Activated CD4-positive, alpha-beta T cell treated with anti-CD3 and anti-CD28 coated beads, Interleukin-2, amount 50 U/mL, for 4 hours (primary cell): ENCODE measurements at regions not wholly inside any gene's neighbourhood (a gene's known extent, or its start where the extent isn't known, plus 50 kb on each side); places are given as distances from the start of the nearest gene placed in this dataset.
"Not testable (repeated sequence)": the region's sequence is repeated elsewhere in the genome, so short reads cannot be mapped to it uniquely, and the experiment has no call there.

Experiments
- DNase-seq, 2 experiments: peaks; one replicate each; pipeline ENCODE4 v3.0.0-alpha.2; 2020

GRCh38 chr10:130962240-130963051, 349.1 kb downstream of the TCERG1L start:
- DNase-seq = no peak

GRCh38 chr10:130963052-130963393, 348.5 kb downstream of the TCERG1L start:
- no peak for DNase-seq

DNA sequence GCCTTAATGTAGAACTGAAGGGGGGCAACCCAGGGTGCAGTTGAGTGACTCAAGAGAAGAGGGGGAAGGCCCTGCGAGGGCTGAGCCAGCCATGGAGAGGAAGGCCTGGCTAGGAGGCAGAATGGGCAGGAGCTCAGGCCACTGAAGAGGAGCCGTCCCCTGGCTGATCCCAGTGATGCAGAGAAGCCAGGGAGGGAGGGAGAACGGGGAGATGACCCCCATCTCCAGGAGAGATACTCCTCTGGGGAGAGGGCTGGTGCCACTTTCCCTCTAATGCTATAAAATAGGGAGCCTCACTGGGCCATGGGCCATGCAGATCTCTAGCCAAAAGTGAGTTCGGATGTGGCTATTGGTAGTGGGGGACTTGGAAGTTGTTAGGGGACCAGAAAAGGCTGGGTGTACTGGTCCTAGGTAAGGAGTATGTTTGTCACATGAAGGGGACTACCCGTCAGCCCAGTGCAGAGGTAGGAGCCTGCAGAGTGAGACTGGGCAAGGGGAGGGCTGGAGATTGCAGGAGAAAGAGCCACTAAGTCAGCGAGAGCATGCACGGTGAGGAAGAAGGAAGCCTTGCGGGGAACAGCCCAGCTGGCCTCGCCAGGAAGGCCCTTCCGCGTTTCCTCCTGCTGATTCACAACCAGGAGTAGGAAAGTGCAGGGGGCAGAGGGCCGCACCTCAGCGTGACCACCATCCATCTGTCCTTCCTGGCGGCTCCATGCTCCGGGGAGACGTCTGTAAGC, 347.6 kb downstream of the TCERG1L start:
- DNase-seq = no peak

DNA sequence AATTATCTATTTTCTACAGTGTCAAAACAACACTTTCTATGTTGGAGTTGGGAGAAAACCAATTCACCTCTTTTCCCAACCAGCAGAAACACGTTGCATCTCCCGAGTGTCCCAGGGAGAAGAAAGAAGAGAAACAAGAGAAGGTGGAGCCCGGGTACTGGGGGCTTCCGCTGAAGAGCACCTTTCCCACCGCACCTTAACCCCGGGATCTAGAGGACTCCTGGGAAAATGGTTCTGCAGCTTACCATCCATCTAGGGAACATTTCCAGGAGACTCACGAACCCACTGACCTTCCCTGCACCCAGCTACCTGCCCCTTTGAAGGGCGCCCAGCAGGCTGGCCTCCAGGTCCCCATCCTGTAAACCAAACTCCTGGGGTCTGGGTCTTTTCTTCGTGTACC, 346.8 kb downstream of the TCERG1L start:
- no peak for DNase-seq

GRCh38 chr10:130967161-130967560, 344.4 kb downstream of the TCERG1L start:
- no peak for DNase-seq

DNA sequence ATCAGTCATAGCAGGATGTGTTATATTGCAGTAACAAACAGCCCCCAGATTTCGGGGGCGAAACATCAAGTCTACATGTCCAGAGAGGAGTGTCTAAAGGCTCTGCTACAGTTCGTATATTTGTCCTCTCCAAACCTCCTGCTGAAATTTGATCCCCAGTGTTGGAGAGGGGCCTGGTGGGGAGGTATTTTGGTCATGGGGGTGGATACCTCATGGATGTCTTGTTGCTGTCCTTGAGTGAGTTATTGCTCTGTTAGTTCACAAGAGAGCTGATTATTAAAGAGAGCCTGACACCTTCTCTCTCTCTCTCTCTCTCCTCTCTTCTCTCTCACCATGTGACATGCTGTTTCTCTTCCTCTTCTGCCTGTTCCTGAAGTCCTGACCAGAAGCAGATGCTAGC, 343.7 kb downstream of the TCERG1L start:
- DNase-seq = no peak

GRCh38 chr10:130968511-130968910, 343.0 kb downstream of the TCERG1L start:
- DNase-seq = no peak

DNA sequence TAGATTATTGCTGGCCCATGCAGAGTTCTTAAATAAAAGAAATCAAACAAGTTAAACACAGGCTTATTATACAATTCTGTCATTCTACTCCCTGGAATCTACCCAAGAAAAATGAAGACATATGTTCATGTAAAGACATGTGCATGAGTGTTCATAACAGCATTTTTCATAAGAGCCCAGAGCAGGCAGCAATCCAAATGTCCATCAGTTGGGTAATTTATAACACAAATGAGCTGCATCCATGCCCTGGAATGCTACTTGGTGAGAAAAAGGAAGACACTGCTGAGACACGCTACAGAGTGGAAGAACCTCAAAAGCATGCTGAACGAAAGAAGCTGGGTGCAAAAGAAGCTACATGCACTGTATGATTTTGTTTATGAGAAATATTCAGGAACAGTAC, 342.6 kb downstream of the TCERG1L start:
- DNase-seq = no peak

GRCh38 chr10:130969700-130970099, 341.8 kb downstream of the TCERG1L start:
- no peak for DNase-seq

DNA sequence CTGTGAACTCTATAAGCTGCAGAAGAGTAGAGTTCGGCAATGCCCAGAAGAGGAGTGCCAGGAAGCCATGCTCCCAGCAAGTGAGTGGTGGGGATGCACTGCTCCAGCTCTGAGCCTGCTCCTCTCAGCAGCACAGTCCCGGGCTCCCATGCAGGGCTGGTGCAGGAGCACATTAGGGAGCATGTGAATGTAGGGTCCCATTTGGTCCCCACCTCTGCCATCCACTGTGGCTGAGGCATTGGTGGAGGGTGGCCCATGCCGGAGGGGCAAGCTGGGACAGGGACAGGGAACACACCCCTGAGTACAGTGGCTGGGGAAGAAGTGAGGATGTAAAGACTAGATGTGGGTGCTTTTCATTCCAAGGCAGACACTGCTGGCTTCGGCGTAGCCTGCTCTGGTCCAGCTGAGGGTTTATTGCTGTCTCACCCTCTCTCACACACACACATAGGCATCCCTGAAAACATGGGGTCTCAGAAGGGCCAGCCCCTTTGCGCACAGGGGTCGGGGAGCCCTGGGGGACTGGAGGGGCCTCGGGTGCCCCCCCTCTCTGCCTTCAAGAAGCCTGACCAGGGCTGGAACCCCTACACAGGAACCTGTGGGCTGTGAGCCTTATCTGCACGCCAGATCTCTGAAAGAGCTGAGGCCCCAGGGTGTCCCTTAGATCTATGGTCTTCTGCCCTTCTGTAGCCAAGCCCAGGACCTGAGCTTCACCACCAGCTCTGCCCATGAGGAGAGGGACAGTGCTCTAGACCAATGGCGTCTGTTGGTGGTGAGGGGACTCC, 341.0 kb downstream of the TCERG1L start:
- DNase-seq = no peak

- no peak for DNase-seq
These were observed 340.4 kb downstream of the TCERG1L start for GRCh38 chr10:130971123-130971435.

DNA sequence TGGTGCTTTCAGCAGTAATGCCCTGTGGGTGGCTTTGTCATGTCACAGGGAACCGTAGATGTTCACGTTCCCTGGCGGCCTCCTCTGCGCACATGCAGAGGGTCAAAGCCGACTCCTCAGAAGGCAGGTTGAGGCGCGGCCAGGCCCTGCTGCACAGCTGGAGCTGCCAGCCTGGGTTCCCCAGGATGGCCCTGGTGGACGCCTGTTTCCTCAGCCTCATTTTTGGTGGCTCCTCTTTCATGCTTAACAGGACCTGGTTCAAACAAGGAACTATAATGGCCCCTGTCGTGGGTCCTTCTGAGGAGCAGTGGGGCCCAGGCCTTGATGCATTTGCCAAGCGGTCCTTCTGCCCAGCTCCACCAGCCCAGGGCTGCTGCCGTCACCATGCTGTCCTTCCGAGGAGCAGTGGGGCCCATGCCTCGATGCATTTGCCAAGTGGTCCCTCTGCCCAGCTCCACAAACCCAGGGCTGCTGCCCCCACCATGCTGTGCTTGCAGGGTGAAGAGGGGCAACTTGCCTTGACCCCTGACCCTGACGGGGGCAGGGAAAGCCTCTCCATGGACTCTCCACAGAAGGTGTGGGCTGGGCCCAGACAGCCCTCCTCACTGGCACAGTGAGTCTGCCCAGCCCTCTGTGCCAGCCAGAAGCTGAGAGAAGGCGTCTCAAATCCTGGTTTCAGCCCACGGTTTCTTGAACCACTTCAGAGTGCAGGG, 338.2 kb downstream of the TCERG1L start:
- no peak for DNase-seq

DNA sequence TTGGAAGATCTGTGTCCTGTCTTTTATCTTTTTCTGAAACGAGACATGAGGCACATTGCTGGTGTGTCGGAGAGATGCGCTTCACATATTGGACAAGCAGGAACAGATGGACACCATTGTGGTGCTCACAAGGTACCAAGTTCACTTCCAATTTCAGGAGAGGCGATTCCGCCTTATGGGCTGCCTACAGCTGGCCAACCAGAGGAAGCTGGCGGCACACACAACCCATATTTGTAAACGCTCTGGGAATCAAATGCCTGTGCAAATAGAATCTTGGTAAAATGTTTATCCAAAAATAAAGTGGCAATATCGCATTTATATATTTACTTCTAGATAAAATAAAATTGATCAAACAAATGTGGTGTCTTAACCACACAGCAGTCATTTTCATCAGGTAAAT, 337.4 kb downstream of the TCERG1L start:
- DNase-seq = no peak

DNA sequence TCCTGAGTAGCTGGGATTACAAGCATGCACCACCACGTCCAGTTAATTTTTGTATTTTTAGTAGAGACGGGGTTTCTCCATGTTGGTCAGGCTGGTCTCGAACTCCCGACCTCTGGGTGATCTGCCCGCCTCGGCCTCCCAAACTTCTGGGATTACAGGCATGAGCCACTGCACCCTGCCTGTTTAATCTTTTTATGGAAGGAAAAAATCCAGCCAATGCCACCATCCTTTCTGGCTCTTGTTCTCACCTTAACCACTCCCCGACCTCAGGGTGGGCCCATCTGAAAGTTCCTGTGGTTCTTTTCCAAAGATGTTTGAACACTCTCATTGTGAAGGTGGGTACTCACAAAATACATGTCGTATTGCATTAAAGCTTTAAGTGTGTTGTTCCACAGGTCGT, 336.2 kb downstream of the TCERG1L start:
- DNase-seq = not testable (repeated sequence)

- DNase-seq = no peak
These were observed 328.7 kb downstream of the TCERG1L start for GRCh38 chr10:130982802-130983201.

DNA sequence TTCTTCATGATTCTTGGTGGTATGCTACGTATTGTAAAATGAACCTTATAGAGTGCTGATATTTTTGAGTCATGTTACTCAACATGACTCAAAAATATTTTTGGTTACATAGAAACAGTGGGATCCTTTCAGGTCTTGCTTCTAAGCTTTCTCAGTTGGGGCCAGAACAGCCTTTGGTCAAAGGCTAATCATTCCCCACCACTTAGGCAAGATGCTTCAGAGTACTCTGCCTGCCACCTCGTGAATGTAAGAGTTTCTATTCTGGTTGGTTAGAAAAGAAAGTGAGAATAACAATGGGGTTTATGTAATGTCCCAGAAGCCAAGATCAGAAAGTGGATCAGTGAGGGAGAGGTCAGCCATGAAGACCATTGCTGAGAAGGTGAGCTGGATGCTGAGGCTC, 327.8 kb downstream of the TCERG1L start:
- DNase-seq = no peak

DNA sequence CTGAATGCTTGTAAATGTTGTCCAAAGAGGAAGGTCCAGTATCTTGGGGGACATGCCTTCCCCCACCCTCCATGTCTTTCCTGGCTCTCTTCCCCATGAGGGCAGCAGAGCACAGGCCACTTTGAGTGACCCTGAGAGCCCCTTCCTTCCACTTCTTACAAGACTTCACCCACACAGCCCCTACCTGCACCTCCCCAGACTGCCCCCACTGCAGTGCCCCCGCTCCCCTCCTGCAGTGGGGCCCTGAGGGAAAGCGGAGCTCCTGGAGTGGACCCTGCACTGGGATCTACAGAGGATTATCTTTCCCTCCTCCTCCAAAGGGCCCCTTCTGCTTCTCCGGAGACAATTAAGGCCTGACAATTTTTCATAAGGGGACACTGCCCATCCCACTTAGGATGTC, 326.8 kb downstream of the TCERG1L start:
- no peak for DNase-seq

DNA sequence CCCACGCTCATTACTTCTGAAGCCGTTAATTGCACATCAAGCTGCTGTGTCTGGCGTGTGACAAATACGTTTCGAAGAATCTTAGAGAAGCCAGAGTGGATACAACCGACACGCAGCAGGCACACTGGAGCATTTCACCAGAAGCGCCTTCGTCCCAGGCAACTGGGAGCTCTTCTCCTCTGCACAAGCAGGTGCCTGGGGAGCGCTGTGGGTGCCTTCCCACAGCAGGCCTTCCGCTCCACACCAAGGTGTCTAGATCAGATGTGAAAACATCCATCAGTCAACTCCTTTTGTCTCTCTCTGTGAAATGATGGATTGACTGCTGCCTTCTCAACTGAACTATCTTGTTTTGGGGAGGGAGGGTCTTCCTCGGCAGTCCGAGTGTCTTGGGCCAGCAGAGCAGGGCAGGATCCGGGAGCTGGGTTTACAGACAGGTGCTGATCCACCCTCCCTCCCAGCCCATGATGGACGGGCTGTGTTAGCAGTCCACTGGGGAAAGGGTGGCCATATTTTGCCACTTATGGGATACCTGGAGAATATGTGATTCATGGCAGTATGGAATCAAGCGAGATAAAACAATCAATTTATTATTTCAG, 326.3 kb downstream of the TCERG1L start:
- DNase-seq = no peak

GRCh38 chr10:130986846-130987245, 324.7 kb downstream of the TCERG1L start:
- DNase-seq = no peak

- DNase-seq = no peak
These were observed 324.1 kb downstream of the TCERG1L start for GRCh38 chr10:130987401-130987800.

DNA sequence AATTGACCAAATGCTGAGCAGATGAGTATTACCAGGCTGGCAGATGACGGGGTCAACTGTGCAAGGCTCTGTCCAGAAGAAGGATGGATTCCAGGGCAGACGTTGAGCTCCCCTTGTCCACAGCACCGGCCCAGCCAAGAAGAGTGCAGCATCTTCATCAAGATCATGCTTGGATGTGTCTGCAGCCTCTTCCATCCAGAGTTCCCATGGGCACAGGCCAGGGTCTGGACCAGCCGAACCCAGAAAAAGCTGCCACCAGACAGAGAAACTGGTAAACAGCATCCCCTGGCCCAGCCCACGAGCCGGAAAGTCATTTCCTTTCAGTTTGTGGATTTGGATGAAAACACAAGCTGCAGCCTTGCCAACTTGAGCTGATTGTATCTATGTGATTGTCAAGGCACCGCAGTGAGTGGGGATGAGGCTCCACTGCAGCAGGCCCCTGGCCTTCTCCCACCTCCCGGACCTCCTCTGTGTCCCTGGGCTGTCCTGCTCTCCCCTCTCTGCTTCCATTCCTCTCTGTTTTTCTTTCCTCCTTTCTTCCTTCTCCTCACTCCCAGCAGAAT, 321.8 kb downstream of the TCERG1L start:
- no peak for DNase-seq

DNA sequence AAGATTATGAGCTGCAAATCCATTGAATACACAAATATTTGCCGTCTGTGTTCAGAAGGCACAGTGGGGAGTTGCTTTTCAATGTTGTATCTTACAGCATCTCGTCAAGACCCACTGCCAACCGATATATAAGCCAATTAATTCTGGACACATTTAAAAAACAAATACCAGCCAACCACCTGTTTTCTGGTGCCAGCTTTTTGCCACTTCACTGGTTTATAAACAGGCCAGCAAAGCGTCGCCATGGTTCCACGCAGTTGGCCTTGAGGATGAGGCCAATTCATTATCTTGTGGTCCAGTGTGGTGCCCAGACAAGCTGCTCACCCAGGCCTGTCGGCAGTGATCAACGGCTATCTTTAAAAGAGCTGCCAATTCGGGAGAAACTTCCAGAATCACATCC, 321.0 kb downstream of the TCERG1L start:
- no peak for DNase-seq
